Activated CD4-positive, alpha-beta T cell treated with anti-CD3 and anti-CD28 coated beads, Interleukin-2, amount 50 U/mL, for 48 hours (primary cell): ENCODE measurements at regions not wholly inside any gene's neighbourhood (a gene's known extent, or its start where the extent isn't known, plus 50 kb on each side); places are given as distances from the start of the nearest gene placed in this dataset.

ENCODE experiments used
- DNase-seq, 2 experiments: peaks; one replicate each; pipeline ENCODE4 v3.0.0-alpha.2; 2020

DNA sequence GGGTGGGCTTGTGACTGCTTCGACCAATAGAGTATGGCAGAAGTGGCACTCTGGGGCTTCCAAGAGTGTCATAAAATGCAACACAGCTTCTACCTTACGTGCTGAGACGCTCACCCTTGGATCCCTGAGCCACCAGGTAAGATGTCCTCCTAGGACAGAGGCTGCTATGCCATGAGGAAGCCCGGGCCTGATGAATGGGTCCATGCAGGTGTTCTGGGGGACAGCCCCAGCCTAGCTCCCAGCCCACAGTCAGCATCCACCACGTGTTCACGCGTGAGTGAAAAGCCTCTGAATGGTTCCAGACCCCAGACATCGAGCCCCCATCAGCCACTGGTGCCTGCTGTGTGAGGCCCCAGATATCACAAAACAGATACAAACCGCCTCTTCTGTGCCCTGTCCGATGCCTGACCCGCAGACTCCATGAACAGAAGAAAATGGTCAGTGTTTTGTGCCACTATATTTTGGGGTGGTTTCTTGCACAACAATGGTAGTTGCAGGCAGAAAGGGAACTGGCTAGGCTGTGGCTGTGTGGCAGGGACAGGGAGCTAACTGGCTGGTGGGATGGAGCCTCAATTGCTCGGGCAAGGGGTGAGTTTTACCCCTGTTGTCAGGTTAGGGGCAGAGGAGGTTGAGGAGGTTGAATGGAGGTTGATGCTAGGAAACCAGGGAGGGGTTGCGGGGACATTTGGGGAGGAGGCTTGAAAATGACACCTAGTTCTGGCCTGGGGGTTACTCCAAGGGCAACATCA lies 92.2 kb downstream of the LINGO1 start:
- no peak for DNase-seq

DNA sequence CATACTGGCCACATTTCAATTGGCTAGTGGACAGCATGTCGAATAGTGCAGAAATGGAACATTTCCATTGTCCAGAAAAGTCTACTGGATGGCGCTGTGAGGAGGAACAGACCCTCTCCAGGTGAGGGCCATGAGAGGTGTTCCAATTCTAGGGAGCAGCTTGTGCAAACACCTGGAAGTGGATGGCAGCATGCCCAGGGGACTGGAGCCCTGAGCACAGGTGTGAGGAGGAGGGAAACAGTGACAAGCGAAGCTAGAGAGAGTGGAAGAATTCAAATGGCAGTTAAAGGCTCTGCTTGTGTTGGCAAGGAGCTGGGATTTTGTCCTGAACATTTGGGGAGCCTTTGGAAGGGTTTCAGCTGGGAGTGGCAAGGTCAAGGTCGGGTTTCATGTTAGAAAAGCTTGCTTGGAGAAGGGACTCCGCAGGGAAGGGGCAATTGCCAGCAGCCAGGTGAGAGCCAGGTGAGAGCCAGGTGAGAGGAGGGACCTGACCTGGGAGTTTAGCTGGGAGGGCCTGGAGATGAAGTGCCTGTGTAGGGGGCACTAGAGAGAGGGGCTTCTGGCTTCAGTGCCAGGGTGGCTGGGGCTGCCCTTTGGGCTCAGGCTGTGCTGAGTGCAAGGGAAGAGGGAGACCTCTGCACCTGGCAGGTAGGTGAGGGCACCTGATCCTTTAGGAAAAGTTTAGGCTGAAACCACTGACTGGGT lies 93.8 kb downstream of the LINGO1 start:
- DNase-seq: no peak

GRCh38 chr15:77538027-77538451 lies 94.7 kb downstream of the LINGO1 start:
- no peak for DNase-seq

DNA sequence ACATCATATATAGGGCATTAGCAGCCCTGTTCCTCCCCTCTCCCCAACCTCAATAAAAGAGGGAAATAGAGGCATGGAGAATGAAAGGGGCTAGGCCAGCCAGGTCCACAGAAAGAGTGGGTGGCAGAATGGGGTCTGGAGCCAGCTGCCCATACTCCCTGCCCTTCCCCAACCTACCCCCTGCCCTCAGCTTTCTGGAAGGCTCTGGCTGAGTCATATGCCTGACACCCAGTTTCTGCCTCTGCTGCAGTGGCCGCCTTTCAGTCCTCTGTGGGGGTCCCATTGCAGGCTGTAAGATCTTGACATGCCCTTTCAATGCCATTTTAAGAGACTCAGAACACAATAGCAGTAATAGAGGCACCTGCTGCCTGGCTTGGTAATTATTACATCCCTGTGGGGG lies 95.7 kb downstream of the LINGO1 start:
- no peak for DNase-seq

DNA sequence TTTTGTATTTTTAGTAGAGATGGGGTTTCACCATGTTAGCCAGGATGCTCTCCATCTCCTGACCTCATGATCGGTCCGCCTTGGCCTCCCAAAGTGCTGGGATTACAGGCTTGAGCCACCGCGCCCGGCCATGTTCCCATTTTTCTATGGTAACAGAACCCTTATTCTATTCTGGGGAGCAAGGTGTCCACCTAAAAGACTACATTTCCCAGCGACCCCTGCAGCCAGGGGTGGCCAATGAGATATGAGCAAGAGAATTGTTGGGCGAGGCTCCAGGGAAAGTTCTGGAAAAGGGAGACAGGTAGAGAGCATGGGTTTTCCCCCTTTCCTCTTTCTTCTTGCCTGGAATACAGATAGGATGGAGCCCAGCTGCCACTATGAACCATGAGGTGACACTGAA lies 96.9 kb downstream of the LINGO1 start:
- DNase-seq: no peak
